ENCODE measurements at regions not wholly inside any gene's neighbourhood (a gene's known extent, or its start where the extent isn't known, plus 50 kb on each side); places are given as distances from the start of the nearest gene placed in this dataset.
"Not testable (repeated sequence)": the region's sequence is repeated elsewhere in the genome, so short reads cannot be mapped to it uniquely, and the experiment has no call there.

DNA sequence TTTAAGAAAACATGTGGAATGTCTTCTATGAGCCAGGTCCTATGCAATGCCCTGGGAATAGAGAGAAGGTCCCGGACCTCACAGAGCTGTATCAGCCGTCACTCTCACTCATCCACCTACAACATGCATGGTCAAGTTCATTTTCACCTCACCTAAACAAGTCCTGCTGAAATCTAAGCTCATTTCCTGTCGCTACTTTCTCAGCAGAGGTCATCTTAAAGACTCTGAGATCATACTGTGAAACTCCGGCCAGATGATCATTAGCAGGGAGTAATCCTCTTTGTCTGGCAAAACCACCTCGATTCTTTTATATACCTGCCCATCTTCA lies 66.2 kb upstream of the LYRM9 start (continued):
- no peak for TF ChIP-seq HDAC2 (IDR thresholded peaks at IDR 0.05)
- TF ChIP-seq BHLHE40 (IDR thresholded peaks at IDR 0.05; ENCODE audit: low read depth, low read length), result no peak

DNA sequence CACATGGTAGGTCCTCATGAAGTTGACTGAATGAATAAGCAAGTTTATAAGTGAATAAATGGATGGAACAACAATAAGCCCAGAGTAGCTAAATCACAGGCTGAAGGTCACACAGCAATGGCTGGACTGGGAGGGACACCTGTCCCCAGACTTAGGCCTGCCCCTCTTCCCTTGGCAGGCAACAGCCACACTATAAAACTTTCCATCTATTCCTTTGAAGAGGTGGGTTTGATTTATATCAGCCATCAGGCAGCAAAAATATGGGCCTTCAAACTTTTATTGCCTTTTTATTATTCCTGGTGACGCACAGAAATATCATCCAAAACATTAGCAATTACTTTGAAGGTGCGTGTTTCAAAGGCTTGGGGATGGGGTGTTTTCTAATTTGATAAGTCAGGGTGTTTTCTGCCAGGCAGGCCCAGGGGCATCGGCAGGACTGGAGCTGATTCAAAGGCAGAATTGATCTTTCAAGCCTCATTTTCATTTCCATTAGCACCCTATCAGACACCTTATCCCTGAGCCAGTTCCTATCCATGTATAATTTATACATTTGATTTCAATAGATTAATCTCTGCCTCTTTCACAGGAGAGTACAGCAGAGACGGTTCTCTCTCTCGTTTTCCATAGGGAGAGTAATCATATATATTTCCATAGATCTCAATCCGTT lies 67.2 kb upstream of the LYRM9 start:
- no peak for ATAC-seq
- FAIRE-seq, result no peak

DNA sequence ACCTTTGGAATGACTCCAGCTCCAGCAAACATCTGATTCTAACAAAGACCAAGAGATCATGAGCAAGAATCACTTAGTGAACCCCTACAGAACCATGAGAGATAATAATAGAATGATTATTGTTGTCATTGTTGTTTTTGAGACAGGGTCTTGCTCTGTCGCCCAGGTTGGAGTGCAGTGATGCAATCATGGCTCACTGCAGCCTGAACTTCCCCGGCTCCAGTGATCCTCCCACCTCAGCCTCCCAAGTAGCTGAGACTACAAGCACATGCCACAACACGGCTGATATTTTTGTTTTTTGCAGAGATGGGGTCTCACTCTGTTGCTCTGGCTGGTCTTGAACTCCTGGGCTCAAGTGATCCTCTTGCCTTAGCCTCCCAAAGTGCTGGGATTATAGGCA lies 69.4 kb upstream of the LYRM9 start:
- H3K4me3 ChIP-seq; H3K27ac ChIP-seq; H3K4me1 ChIP-seq; FAIRE-seq; H3K4me2 ChIP-seq; POLR2A ChIA-PET; ATAC-seq; H3K9me3 ChIP-seq; DNase-seq (ENCODE audit: low read depth in 1 of 2, low spot score in 1 of 2): not testable (repeated sequence)
- 20% methylated on average over 3 of the region's 3 CpGs for WGBS (ENCODE audit: missing lambda C conversion rate)
- CTCF ChIA-PET, result interaction anchor here (2.7 kb wide), 1 partner anchor 157 kb away, joined by 8 read pairs; no protein-coding TSS in a partner anchor

More for the DNA sequence above, 67.2 kb upstream of the LYRM9 start:
- CTCF ChIA-PET, result interaction anchor here (1.1 to 1.4 kb wide), 2 partner anchors 8 to 37 kb away, joined by 3 to 4 read pairs; no protein-coding TSS in a partner anchor
- Histone ChIP-seq H3K4me2 (no peak overlapping the region), H3K4me1 (no peaks in the 10 kb centered on the region), H3K9me3 (no peaks in the 10 kb centered on the region), H3K4me3 (no peak overlapping the region), H3K27ac (no peak overlapping the region)
- TF ChIP-seq HOXA7 (CRISPR knock-in tag; IDR thresholded peaks at IDR 0.05) (no peak), MYC (IDR thresholded peaks at IDR 0.05; ENCODE audit: borderline replicate concordance, low read length) (no peak), HOXB13 (CRISPR knock-in tag; IDR thresholded peaks at IDR 0.05; ENCODE audit: low read depth) (no peak), EHF (CRISPR knock-in tag; IDR thresholded peaks at IDR 0.05) (no peak), JUNB (IDR thresholded peaks at IDR 0.05) (no peak), PHF8 (IDR thresholded peaks at IDR 0.05; ENCODE audit: borderline replicate concordance, low read depth) (no peak), SMC3 (IDR thresholded peaks at IDR 0.05) (no peak), EHMT2 (IDR thresholded peaks at IDR 0.05; ENCODE audit: low read depth) (no peak)
- TF ChIP-seq, protein P1, sequence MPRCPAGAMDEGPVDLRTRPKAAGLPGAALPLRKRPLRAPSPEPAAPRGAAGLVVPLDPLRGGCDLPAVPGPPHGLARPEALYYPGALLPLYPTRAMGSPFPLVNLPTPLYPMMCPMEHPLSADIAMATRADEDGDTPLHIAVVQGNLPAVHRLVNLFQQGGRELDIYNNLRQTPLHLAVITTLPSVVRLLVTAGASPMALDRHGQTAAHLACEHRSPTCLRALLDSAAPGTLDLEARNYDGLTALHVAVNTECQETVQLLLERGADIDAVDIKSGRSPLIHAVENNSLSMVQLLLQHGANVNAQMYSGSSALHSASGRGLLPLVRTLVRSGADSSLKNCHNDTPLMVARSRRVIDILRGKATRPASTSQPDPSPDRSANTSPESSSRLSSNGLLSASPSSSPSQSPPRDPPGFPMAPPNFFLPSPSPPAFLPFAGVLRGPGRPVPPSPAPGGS (IDR thresholded peaks at IDR 0.05), result no peak
- TF ChIP-seq, protein P2, sequence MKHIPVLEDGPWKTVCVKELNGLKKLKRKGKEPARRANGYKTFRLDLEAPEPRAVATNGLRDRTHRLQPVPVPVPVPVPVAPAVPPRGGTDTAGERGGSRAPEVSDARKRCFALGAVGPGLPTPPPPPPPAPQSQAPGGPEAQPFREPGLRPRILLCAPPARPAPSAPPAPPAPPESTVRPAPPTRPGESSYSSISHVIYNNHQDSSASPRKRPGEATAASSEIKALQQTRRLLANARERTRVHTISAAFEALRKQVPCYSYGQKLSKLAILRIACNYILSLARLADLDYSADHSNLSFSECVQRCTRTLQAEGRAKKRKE (CRISPR knock-in tag; IDR thresholded peaks at IDR 0.05; ENCODE audit: low read depth), result no peak
- TF ChIP-seq, protein P3, sequence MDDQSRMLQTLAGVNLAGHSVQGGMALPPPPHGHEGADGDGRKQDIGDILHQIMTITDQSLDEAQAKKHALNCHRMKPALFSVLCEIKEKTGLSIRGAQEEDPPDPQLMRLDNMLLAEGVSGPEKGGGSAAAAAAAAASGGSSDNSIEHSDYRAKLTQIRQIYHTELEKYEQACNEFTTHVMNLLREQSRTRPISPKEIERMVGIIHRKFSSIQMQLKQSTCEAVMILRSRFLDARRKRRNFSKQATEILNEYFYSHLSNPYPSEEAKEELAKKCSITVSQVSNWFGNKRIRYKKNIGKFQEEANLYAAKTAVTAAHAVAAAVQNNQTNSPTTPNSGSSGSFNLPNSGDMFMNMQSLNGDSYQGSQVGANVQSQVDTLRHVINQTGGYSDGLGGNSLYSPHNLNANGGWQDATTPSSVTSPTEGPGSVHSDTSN (IDR thresholded peaks at IDR 0.05), result no peak
- POLR2A ChIA-PET, result no interaction called here
- WGBS (ENCODE audit: missing lambda C conversion rate), result 46% methylated on average over 6 of the region's 6 CpGs
- DNase-seq (ENCODE audit: low read depth in 1 of 2, low spot score in 1 of 2), result no peak

DNA sequence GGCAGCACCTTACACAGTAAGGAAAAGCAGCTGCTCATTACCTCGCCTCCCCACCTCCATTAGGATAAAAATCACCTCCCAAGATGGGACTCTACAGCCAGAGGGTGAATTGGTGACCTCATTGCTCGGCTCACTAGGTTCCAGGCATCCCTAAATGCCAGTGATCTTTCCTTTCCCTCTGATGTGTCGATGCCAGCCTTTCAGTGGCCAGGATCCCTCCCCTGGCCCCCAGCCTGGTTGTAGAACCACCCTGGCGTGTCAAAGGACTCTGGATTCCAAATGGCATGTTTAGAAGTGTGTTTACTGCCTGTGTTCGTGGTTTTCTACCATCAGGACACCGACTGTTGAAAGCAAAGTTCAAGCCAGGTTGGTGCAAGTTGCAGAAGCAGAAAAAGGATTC lies 72.1 kb upstream of the LYRM9 start:
- no peak overlapping the region for H3K4me3 ChIP-seq
- no peaks in the 10 kb centered on the region for H3K9me3 ChIP-seq
- TF ChIP-seq HOXB13 (CRISPR knock-in tag; IDR thresholded peaks at IDR 0.05; ENCODE audit: low read depth) (no peak), EHMT2 (IDR thresholded peaks at IDR 0.05; ENCODE audit: low read depth) (no peak), CHD2 (IDR thresholded peaks at IDR 0.05; ENCODE audit: low read length, partially characterized antibody) (no peak), RCOR1 (IDR thresholded peaks at IDR 0.05; ENCODE audit: low read depth, low read length) (no peak), NPAS2 (CRISPR knock-in tag; IDR thresholded peaks at IDR 0.05; ENCODE audit: borderline replicate concordance) (no peak)
- H3K4me2 ChIP-seq, result no peak overlapping the region
- ATAC-seq (no peak), FAIRE-seq (no peak), DNase-seq (ENCODE audit: low read depth in 1 of 2, low spot score in 1 of 2) (no peak)
- CTCF ChIA-PET, result interaction anchor here (1.4 to 1.6 kb wide), 2 partner anchors 9 to 72 kb away, joined by 4 to 5 read pairs; partner anchors contain the start of gene LYRM9
- H3K4me1 ChIP-seq, result no peaks in the 10 kb centered on the region
- WGBS (ENCODE audit: missing lambda C conversion rate), result 27% methylated on average over 6 of the region's 6 CpGs
- no peak overlapping the region for H3K27ac ChIP-seq
- POLR2A ChIA-PET, result no interaction called here
